ENCODE measurements at regions not wholly inside any gene's neighbourhood (a gene's known extent, or its start where the extent isn't known, plus 50 kb on each side); places are given as distances from the start of the nearest gene placed in this dataset.

GRCh38 chr10:130739757-130740145, 571.8 kb downstream of the TCERG1L start:
- TF ChIP-seq EZH2 (IDR thresholded peaks at IDR 0.05; ENCODE audit: low read length) = no peak
- no peak for TF ChIP-seq CTCF (optimal IDR thresholded peaks at IDR 0.05 in 1 of 3, IDR thresholded peaks at IDR 0.05 in 1 of 3, conservative IDR thresholded peaks at IDR 0.05 in 1 of 3; ENCODE audit: extremely low read depth in 1 of 3, insufficient read depth in 2 of 3, low read length in 3 of 3)
- Histone ChIP-seq H2AFZ (ENCODE audit: control insufficient read depth, low read length) (no peak overlapping the region), H3K9me1 (ENCODE audit: control insufficient read depth, extremely low read depth, insufficient read depth, low read length) (no peaks in the 10 kb centered on the region), H3K36me3 (ENCODE audit: control insufficient read depth in 2 of 2, extremely low read depth in 1 of 2, insufficient read depth in 2 of 2, low read length in 2 of 2) (no peaks in the 10 kb centered on the region), H3K27me3 (ENCODE audit: control insufficient read depth, extremely low read depth, insufficient read depth, low read length) (no peaks in the 10 kb centered on the region), H4K20me1 (ENCODE audit: control insufficient read depth, extremely low read depth, insufficient read depth, low read length) (no peaks in the 10 kb centered on the region), H3K27ac (ENCODE audit: control insufficient read depth, insufficient read depth, low read length) (no peak overlapping the region), H3K79me2 (ENCODE audit: control insufficient read depth, insufficient read depth, low read length) (no peaks in the 10 kb centered on the region), H3K4me2 (ENCODE audit: control insufficient read depth, extremely low read depth, insufficient read depth, low read depth, low read length) (no peak overlapping the region), H3K9me3 (ENCODE audit: control insufficient read depth, low read depth, low read length) (peaks cover 4% of the 10 kb centered on the region), H3K4me3 (ENCODE audit: control insufficient read depth in 2 of 3, extremely low read depth in 1 of 3, insufficient read depth in 2 of 3, low read depth in 1 of 3, low read length in 3 of 3) (no peak overlapping the region), H3K9ac (ENCODE audit: control insufficient read depth, extremely low read depth, insufficient read depth, low read length) (no peak overlapping the region), H3K4me1 (ENCODE audit: control insufficient read depth, extremely low read depth, insufficient read depth, low read length) (no peaks in the 10 kb centered on the region)
- dilution Hi-C loops (cut with MboI; ENCODE audit: extremely low pct_ligation_motif_present, low sequenced_read_pairs) = no loop called here
- FAIRE-seq = no peak
- DNase-seq (ENCODE audit: low read depth, low spot score) = no peak

DNA sequence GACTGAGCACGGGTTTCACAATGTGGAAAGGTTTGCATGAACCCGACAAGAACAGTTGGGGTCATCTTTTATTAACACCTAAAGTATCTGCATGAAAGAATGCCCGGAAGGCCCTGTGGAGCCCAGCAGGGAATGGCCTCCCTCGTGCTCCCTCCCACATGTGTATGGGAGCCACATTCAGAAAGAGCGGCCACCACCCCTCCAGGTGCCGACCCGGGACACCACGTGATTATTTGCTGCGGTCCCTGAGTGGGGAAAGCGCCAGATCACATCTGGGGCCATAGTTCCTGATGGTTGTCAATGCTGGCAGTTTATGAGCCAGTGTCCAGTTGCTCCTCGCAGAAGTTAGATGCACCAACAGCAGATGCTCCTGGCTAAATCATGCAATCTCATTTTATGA, 571.4 kb downstream of the TCERG1L start:
- no peak overlapping the region for H3K4me2 ChIP-seq (ENCODE audit: control insufficient read depth, extremely low read depth, insufficient read depth, low read depth, low read length)
- H3K9me3 ChIP-seq (ENCODE audit: control insufficient read depth, low read depth, low read length) = peaks cover 4% of the 10 kb centered on the region
- H3K4me1 ChIP-seq (ENCODE audit: control insufficient read depth, extremely low read depth, insufficient read depth, low read length) = no peaks in the 10 kb centered on the region
- H3K36me3 ChIP-seq (ENCODE audit: control insufficient read depth in 2 of 2, extremely low read depth in 1 of 2, insufficient read depth in 2 of 2, low read length in 2 of 2) = no peaks in the 10 kb centered on the region
- no peak for FAIRE-seq
- DNase-seq (ENCODE audit: low read depth, low spot score) = no peak
- no peak overlapping the region for H2AFZ ChIP-seq (ENCODE audit: control insufficient read depth, low read length)
- dilution Hi-C loops (cut with MboI; ENCODE audit: extremely low pct_ligation_motif_present, low sequenced_read_pairs) = no loop called here
- no peaks in the 10 kb centered on the region for H3K9me1 ChIP-seq (ENCODE audit: control insufficient read depth, extremely low read depth, insufficient read depth, low read length)
- TF ChIP-seq CTCF (optimal IDR thresholded peaks at IDR 0.05 in 1 of 3, IDR thresholded peaks at IDR 0.05 in 1 of 3, conservative IDR thresholded peaks at IDR 0.05 in 1 of 3; ENCODE audit: extremely low read depth in 1 of 3, insufficient read depth in 2 of 3, low read length in 3 of 3) = no peak
- no peak for TF ChIP-seq EZH2 (IDR thresholded peaks at IDR 0.05; ENCODE audit: low read length)
- no peaks in the 10 kb centered on the region for H4K20me1 ChIP-seq (ENCODE audit: control insufficient read depth, extremely low read depth, insufficient read depth, low read length)
- no peak overlapping the region for H3K27ac ChIP-seq (ENCODE audit: control insufficient read depth, insufficient read depth, low read length)
- H3K27me3 ChIP-seq (ENCODE audit: control insufficient read depth, extremely low read depth, insufficient read depth, low read length) = no peaks in the 10 kb centered on the region
- no peak overlapping the region for H3K9ac ChIP-seq (ENCODE audit: control insufficient read depth, extremely low read depth, insufficient read depth, low read length)
- no peaks in the 10 kb centered on the region for H3K79me2 ChIP-seq (ENCODE audit: control insufficient read depth, insufficient read depth, low read length)
- no peak overlapping the region for H3K4me3 ChIP-seq (ENCODE audit: control insufficient read depth in 2 of 3, extremely low read depth in 1 of 3, insufficient read depth in 2 of 3, low read depth in 1 of 3, low read length in 3 of 3)
